ENCODE measurements at regions not wholly inside any gene's neighbourhood (a gene's known extent, or its start where the extent isn't known, plus 50 kb on each side); places are given as distances from the start of the nearest gene placed in this dataset.

DNA sequence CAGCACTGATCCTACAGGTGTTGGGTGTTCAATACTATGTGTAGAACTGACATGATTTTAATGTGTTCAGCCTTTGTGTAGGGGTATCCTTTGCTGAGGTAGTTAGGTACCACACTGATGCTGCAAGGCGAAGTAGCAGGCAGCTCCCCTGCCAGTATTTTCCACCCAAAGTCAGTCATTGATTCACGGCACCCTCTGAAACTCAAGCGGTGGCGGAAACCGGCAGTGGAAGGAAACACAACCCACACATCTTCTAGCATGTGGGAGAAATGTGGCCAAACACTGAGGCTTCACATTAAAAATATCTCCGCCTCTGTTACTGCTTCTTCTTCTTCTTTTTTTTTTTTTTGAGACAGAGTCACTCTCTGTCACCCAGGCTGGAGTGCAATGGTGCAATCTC, 126.3 kb downstream of the AASDH start:
- H3K4me3 ChIP-seq (ENCODE audit: low read depth, low read length): no peak overlapping the region
- no peak for DNase-seq (ENCODE audit: low read depth in 4 of 6, low spot score in 6 of 6)
- H3K27me3 ChIP-seq (ENCODE audit: control insufficient read depth, insufficient read depth, low read length): no peaks in the 10 kb centered on the region
- H3K9me3 ChIP-seq (ENCODE audit: control insufficient read depth, insufficient read depth, low read length): no peaks in the 10 kb centered on the region
- WGBS (ENCODE audit: insufficient coverage): 86% methylated on average over 1 of the region's 6 CpGs
- H3K27ac ChIP-seq (ENCODE audit: low read depth, low read length): no peak overlapping the region
- no peaks in the 10 kb centered on the region for H3K36me3 ChIP-seq (ENCODE audit: control insufficient read depth, insufficient read depth, low read length)
- H3K4me1 ChIP-seq (ENCODE audit: control insufficient read depth, insufficient read depth, low read length): no peaks in the 10 kb centered on the region

DNA sequence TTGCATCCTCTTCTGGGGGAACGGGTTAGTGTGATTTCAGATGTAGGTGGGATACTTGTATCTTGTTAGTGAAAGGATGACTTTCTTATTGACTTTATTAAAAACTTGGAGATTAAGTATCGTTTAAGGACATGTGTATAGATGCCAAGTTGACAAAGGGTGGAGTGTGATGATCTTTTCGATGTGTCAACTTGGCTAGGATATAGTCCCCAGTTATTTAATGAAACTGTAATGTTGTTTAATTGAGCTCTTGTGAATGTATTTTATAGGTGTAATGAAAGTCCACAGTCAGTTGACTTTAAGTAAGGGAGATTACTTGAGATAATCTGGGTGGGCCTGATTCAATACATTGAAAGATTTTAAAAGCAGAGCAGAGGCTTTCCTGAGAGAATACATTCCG, 127.0 kb downstream of the AASDH start:
- Histone ChIP-seq H3K36me3 (ENCODE audit: control insufficient read depth, insufficient read depth, low read length) (no peaks in the 10 kb centered on the region), H3K9me3 (ENCODE audit: control insufficient read depth, insufficient read depth, low read length) (no peaks in the 10 kb centered on the region), H3K4me3 (ENCODE audit: low read depth, low read length) (no peak overlapping the region), H3K4me1 (ENCODE audit: control insufficient read depth, insufficient read depth, low read length) (no peaks in the 10 kb centered on the region), H3K27me3 (ENCODE audit: control insufficient read depth, insufficient read depth, low read length) (no peaks in the 10 kb centered on the region), H3K27ac (ENCODE audit: low read depth, low read length) (no peak overlapping the region)
- 93% methylated on average over 4 of the region's 4 CpGs for WGBS (ENCODE audit: insufficient coverage)
- no peak for DNase-seq (ENCODE audit: low read depth in 4 of 6, low spot score in 6 of 6)

DNA sequence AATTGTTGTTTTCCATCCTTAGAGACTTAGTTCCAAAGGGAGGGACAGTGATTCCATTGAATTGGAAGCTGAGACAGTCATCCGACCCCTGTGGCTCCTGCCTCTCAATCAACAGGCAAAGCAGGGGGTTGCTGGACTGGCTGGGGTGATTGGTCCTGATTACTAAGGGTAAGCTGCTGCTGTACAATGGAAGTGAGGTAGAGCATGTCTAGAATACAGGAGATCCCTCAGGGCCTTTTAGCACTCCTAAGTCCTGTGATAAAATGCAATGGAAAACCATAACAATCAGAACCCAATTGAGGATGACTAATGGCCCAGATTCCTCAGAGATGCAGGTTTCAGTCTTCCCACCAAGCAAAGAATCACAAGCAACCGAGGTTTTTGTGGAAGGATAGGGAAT, 127.6 kb downstream of the AASDH start:
- WGBS (ENCODE audit: insufficient coverage): 86% methylated on average over 1 of the region's 2 CpGs
- Histone ChIP-seq H3K4me1 (ENCODE audit: control insufficient read depth, insufficient read depth, low read length) (no peaks in the 10 kb centered on the region), H3K27ac (ENCODE audit: low read depth, low read length) (no peak overlapping the region), H3K36me3 (ENCODE audit: control insufficient read depth, insufficient read depth, low read length) (no peaks in the 10 kb centered on the region), H3K9me3 (ENCODE audit: control insufficient read depth, insufficient read depth, low read length) (no peaks in the 10 kb centered on the region), H3K4me3 (ENCODE audit: low read depth, low read length) (no peak overlapping the region), H3K27me3 (ENCODE audit: control insufficient read depth, insufficient read depth, low read length) (no peaks in the 10 kb centered on the region)
- DNase-seq (ENCODE audit: low read depth in 4 of 6, low spot score in 6 of 6): peak in 1 of 6 donors; percentile 83

DNA sequence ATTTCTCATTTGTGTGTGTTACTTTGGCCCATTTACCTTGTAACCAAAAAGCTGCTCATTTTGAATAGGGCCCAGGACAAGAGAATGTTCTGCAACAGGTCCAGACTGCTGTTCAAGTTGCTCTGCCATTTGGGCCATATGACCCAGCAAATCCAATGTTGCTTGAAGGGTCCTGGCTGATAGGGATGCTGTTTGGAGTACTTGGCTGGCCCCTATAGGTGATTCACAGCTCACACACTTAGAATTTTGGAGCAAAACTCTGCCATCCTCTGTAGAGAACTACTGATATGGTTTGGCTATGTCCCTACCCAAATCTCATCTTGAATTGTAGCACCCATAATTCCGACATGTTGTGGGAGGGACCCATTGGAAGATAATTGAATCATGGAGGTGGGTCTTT, 131.5 kb downstream of the AASDH start:
- Histone ChIP-seq H3K36me3 (ENCODE audit: control insufficient read depth, insufficient read depth, low read length) (no peaks in the 10 kb centered on the region), H3K4me3 (ENCODE audit: low read depth, low read length) (no peak overlapping the region), H3K27ac (ENCODE audit: low read depth, low read length) (no peak overlapping the region), H3K4me1 (ENCODE audit: control insufficient read depth, insufficient read depth, low read length) (no peaks in the 10 kb centered on the region), H3K9me3 (ENCODE audit: control insufficient read depth, insufficient read depth, low read length) (no peaks in the 10 kb centered on the region), H3K27me3 (ENCODE audit: control insufficient read depth, insufficient read depth, low read length) (no peaks in the 10 kb centered on the region)
- DNase-seq (ENCODE audit: low read depth in 4 of 6, low spot score in 6 of 6): no peak
- WGBS (ENCODE audit: insufficient coverage): no CpG with 5 or more reads among the region's 1 CpG

DNA sequence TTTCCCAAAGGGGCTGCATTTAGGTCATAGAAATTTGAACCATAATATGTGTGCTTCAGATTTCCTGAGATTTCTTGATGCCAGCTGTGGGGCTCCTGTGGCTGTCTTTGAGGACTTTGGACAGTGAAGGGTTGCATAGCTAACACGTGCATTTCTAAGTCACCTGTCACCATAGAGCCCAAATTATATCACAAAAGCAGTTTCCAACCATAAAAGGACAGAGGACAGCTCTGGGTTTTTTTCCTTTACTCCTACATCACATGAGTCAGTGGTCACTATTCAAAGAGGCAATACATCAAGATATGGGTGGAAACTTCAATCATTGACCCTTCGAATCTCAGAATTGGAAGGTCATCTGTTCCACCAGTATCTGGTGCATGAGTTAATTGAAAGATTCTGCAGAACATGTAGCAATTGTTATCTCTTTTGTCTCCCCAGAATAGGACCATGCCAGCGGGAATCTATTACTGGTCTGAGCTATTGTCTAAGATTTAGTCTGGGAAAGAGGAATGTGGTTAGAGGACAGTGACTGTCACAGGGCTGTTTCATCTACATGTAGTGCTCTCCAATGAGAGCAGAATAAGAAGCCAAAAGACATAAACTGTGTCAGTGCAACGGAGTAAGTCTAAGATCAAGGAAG, 133.5 kb downstream of the AASDH start:
- H3K36me3 ChIP-seq (ENCODE audit: control insufficient read depth, insufficient read depth, low read length): no peaks in the 10 kb centered on the region
- DNase-seq (ENCODE audit: low read depth in 4 of 6, low spot score in 6 of 6): no peak
- H3K27me3 ChIP-seq (ENCODE audit: control insufficient read depth, insufficient read depth, low read length): no peaks in the 10 kb centered on the region
- H3K4me3 ChIP-seq (ENCODE audit: low read depth, low read length): no peak overlapping the region
- H3K27ac ChIP-seq (ENCODE audit: low read depth, low read length): no peak overlapping the region
- no peaks in the 10 kb centered on the region for H3K4me1 ChIP-seq (ENCODE audit: control insufficient read depth, insufficient read depth, low read length)
- H3K9me3 ChIP-seq (ENCODE audit: control insufficient read depth, insufficient read depth, low read length): no peaks in the 10 kb centered on the region
- WGBS (ENCODE audit: insufficient coverage): 50% methylated on average over 2 of the region's 4 CpGs

DNA sequence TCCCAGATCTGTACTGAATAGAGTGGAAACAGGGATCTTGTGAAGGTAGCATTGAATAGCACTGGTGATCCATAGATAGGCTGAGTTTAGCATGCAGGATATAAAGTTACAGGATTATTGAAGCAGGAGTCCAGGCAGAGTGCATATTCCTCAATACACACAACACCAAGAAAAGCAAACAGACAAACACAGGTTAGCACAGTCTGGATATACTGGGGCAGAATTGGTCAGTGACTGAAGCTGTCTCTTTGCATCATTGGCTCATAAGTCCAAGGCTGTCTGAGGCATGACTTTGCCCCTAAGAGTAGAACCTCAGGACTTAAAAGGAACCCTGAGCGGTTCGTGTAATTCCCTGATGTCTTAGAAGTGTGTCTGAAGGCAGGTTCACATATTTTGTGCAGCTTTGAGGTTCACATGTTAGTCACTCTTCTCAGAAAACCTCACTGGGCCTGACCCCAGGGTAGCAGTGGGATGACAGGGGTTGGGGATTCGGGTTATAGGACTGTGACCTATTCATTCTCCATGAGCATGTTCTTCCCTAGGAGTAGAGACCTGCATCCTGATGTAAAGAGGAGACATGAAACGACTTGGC, 134.6 kb downstream of the AASDH start:
- no peaks in the 10 kb centered on the region for H3K27me3 ChIP-seq (ENCODE audit: control insufficient read depth, insufficient read depth, low read length)
- 92% methylated on average over 2 of the region's 4 CpGs for WGBS (ENCODE audit: insufficient coverage)
- H3K27ac ChIP-seq (ENCODE audit: low read depth, low read length): no peak overlapping the region
- DNase-seq (ENCODE audit: low read depth in 4 of 6, low spot score in 6 of 6): no peak
- H3K9me3 ChIP-seq (ENCODE audit: control insufficient read depth, insufficient read depth, low read length): no peaks in the 10 kb centered on the region
- no peaks in the 10 kb centered on the region for H3K36me3 ChIP-seq (ENCODE audit: control insufficient read depth, insufficient read depth, low read length)
- H3K4me1 ChIP-seq (ENCODE audit: control insufficient read depth, insufficient read depth, low read length): no peaks in the 10 kb centered on the region
- H3K4me3 ChIP-seq (ENCODE audit: low read depth, low read length): no peak overlapping the region

DNA sequence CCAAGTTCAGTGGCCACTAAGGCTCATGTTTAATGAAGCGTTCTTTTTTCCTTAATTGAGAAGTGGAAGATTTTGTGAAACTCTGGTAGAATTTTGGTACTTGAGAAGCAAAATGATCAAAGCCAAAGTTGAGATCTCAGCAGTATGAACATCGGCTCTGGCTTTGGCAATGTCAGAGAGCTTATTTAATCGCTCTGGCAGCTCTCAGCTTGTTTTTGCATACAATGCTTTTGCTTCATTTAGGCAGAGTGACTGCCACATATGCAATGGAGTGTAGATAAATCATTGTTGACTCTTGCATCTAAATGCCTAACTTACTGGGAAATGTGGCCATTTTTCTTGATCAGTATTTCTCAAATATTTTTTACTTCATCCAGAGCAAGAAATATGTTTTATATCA, 135.7 kb downstream of the AASDH start:
- Histone ChIP-seq H3K4me3 (ENCODE audit: low read depth, low read length) (no peak overlapping the region), H3K4me1 (ENCODE audit: control insufficient read depth, insufficient read depth, low read length) (no peaks in the 10 kb centered on the region), H3K27me3 (ENCODE audit: control insufficient read depth, insufficient read depth, low read length) (no peaks in the 10 kb centered on the region), H3K36me3 (ENCODE audit: control insufficient read depth, insufficient read depth, low read length) (no peaks in the 10 kb centered on the region), H3K9me3 (ENCODE audit: control insufficient read depth, insufficient read depth, low read length) (no peaks in the 10 kb centered on the region), H3K27ac (ENCODE audit: low read depth, low read length) (no peak overlapping the region)
- no peak for DNase-seq (ENCODE audit: low read depth in 4 of 6, low spot score in 6 of 6)
- 90% methylated on average over 2 of the region's 3 CpGs for WGBS (ENCODE audit: insufficient coverage)

DNA sequence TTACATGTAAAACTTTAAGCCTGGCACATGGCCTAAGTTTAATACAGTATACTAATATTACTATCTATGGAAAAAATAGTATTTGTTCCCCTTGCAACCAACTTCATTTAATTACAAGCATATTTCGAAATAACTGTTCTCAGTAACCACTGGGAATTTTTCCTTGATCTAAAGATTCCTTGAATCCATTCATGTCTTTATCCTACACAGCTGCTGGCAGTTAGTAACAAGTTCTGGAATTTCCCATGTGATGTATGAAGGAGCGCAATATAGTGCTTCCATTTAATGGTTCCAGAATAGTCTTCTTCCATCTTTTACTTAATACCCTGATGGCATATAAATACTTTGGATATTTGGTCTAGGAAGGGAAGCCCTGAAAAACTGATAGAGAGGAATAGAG, 136.5 kb downstream of the AASDH start:
- no peaks in the 10 kb centered on the region for H3K27me3 ChIP-seq (ENCODE audit: control insufficient read depth, insufficient read depth, low read length)
- H3K36me3 ChIP-seq (ENCODE audit: control insufficient read depth, insufficient read depth, low read length): no peaks in the 10 kb centered on the region
- H3K27ac ChIP-seq (ENCODE audit: low read depth, low read length): no peak overlapping the region
- no peak for DNase-seq (ENCODE audit: low read depth in 4 of 6, low spot score in 6 of 6)
- WGBS (ENCODE audit: insufficient coverage): no CpG with 5 or more reads among the region's 2 CpGs
- H3K9me3 ChIP-seq (ENCODE audit: control insufficient read depth, insufficient read depth, low read length): no peaks in the 10 kb centered on the region
- H3K4me3 ChIP-seq (ENCODE audit: low read depth, low read length): no peak overlapping the region
- no peaks in the 10 kb centered on the region for H3K4me1 ChIP-seq (ENCODE audit: control insufficient read depth, insufficient read depth, low read length)

DNA sequence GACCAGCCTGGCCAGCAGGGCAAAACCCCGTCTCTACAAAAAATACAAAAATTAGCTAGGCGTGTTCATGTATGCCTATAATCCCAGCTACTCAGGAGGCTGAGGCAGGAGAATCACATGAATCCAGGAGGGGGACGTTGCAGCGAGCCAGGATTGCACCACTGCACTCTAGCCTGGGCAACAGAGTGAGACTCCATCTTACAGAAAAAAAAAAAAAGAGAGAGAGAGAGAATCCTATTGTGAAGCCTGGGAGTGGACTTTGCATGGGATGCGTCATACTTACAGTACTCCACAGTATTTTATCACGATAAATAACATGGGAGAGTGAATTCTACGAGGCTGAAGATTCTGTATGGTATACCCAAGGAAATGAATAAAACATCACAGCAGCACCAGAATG, 139.6 kb downstream of the AASDH start:
- Histone ChIP-seq H3K36me3 (ENCODE audit: control insufficient read depth, insufficient read depth, low read length) (no peaks in the 10 kb centered on the region), H3K4me3 (ENCODE audit: low read depth, low read length) (no peak overlapping the region), H3K27ac (ENCODE audit: low read depth, low read length) (no peak overlapping the region), H3K4me1 (ENCODE audit: control insufficient read depth, insufficient read depth, low read length) (no peaks in the 10 kb centered on the region), H3K27me3 (ENCODE audit: control insufficient read depth, insufficient read depth, low read length) (no peaks in the 10 kb centered on the region), H3K9me3 (ENCODE audit: control insufficient read depth, insufficient read depth, low read length) (no peaks in the 10 kb centered on the region)
- WGBS (ENCODE audit: insufficient coverage): 80% methylated on average over 1 of the region's 7 CpGs
- no peak for DNase-seq (ENCODE audit: low read depth in 4 of 6, low spot score in 6 of 6)

DNA sequence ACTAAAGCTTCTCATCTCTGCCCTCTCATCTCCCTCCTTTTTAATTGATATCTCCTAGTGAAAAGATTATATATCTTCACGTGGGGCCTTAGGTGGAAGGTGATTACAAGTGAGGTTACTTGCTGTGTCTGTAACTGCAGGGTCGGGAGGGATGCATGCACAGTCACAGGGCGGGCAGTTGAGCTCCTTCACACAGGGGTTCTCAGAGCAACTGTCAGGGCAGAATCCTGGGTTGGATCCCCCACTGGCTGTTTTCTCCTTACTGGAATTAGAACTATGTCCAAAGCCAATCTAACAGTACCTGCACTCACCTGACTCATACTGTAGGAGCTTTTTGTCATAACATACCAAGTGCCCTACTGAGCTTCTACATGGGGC, 141.1 kb downstream of the AASDH start:
- Histone ChIP-seq H3K36me3 (ENCODE audit: control insufficient read depth, insufficient read depth, low read length) (no peaks in the 10 kb centered on the region), H3K4me1 (ENCODE audit: control insufficient read depth, insufficient read depth, low read length) (no peaks in the 10 kb centered on the region), H3K4me3 (ENCODE audit: low read depth, low read length) (no peak overlapping the region), H3K27ac (ENCODE audit: low read depth, low read length) (no peak overlapping the region), H3K27me3 (ENCODE audit: control insufficient read depth, insufficient read depth, low read length) (no peaks in the 10 kb centered on the region), H3K9me3 (ENCODE audit: control insufficient read depth, insufficient read depth, low read length) (no peaks in the 10 kb centered on the region)
- DNase-seq (ENCODE audit: low read depth in 4 of 6, low spot score in 6 of 6): no peak
- WGBS (ENCODE audit: insufficient coverage): 90% methylated on average over 2 of the region's 3 CpGs

Measured in spinal cord (tissue), 9 donors.